WERI-Rb-1 (cell line): ENCODE measurements at regions not wholly inside any gene's neighbourhood (a gene's known extent, or its start where the extent isn't known, plus 50 kb on each side); places are given as distances from the start of the nearest gene placed in this dataset.
"Not testable (repeated sequence)": the region's sequence is repeated elsewhere in the genome, so short reads cannot be mapped to it uniquely, and the experiment has no call there.

Experiments
- DNase-seq: peaks from one replicate; pipeline ENCODE4 v3.0.0-alpha.2; 2020
- H3K27ac ChIP-seq: fragments of 250-450 bp; sonication (Bioruptor Pico); 2 replicates; pipeline ENCODE4 v1.5.1; 2020; ENCODE audit warnings: mild to moderate bottlenecking, moderate library complexity
- H3K27me3 ChIP-seq: fragments of 250-450 bp; sonication (Bioruptor Pico); 2 replicates; pipeline ENCODE4 v1.5.1; 2021; ENCODE audit warnings: mild to moderate bottlenecking, low read depth, moderate library complexity; ENCODE audit not compliant: insufficient read depth, severe bottlenecking
- H3K36me3 ChIP-seq: fragments of 250-450 bp; sonication (Bioruptor Pico); 2 replicates; pipeline ENCODE4 v1.5.1; 2020; ENCODE audit warnings: mild to moderate bottlenecking, moderate library complexity
- H3K4me3 ChIP-seq: 2 replicates; pipeline ENCODE4 v1.5.1; 2011; ENCODE audit warnings: low read depth, mild to moderate bottlenecking, control low read depth, low read length
- H3K9me3 ChIP-seq: fragments of 250-450 bp; sonication (Bioruptor Pico); 2 replicates; pipeline ENCODE4 v1.5.1; 2021; ENCODE audit warnings: mild to moderate bottlenecking, moderate library complexity; ENCODE audit not compliant: severe bottlenecking
- CTCF ChIP-seq: IDR thresholded peaks from 2 replicates; pipeline ENCODE4 v1.5.1; 2011; ENCODE audit warnings: low read depth, mild to moderate bottlenecking, control low read depth, inconsistent platforms, low read length

GRCh38 chr10:130512936-130513335, 376.7 kb downstream of the GLRX3 start:
- no peak for TF ChIP-seq CTCF
- H3K4me3 ChIP-seq: no peak overlapping the region
- DNase-seq: no peak
- no peak overlapping the region for H3K27ac ChIP-seq
- no peaks in the 10 kb centered on the region for H3K27me3 ChIP-seq
- H3K36me3 ChIP-seq: no peaks in the 10 kb centered on the region
- H3K9me3 ChIP-seq: no peaks in the 10 kb centered on the region

DNA sequence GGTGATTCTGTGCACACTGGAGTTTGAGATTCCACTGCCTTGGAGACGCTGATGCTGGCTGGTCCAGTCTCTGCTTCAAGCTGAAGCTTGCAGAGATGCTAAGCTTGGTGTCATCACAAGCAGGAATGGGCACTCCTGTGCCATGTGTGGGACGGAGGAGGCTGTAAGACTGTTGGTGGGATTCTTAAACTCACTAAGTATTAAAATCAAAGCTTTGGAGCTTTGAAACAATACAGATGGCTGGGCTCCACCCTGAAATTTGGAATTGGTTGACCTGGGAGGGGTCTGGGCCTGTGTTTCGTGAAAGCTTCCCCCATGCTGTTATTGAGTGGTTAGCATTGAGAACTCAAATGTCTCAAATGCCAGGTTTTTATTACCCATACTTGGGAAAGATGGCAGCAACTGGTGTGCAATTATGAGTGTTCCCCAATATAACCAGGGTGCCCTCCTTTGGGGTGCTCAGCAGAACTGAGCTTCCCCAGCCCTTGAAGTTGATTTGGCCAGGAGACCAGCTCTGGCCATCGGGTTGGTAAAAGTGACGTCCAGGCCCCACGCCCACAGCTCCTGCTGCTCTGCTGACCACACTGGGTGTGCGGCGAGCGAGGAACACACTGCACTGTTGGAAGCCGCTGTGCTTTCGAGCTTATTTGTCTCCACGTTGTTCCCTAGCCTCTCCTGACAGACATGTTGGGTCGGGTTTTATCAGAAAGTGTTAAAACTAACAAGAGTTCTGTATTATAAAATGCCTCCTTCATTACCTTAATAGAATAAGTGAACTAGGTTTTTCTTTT, 377.7 kb downstream of the GLRX3 start:
- TF ChIP-seq CTCF: no peak
- Histone ChIP-seq H3K27me3 (no peaks in the 10 kb centered on the region), H3K9me3 (no peaks in the 10 kb centered on the region), H3K27ac (no peak overlapping the region), H3K36me3 (no peaks in the 10 kb centered on the region), H3K4me3 (no peak overlapping the region)
- DNase-seq: no peak

DNA sequence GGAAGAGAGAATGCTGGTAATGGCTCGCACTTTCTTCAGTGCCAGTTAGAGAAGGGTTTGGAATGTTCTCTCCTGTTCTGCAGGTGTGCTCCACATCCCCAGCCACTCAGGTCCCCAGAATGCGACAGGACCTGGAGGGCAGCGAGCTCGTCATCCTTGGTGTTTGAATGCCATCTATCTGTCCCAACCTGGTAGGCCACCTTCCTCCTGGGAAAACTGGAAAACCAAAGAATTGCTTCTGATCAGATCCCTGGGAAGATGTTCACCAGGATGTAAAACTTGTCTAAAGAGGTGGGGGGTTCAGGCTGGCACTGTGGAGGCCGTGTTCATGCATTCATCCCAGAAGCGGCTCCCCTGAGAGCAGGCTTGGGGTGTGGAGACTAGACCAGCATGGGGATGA, 379.5 kb downstream of the GLRX3 start:
- no peak overlapping the region for H3K27ac ChIP-seq
- no peaks in the 10 kb centered on the region for H3K9me3 ChIP-seq
- no peaks in the 10 kb centered on the region for H3K27me3 ChIP-seq
- no peaks in the 10 kb centered on the region for H3K36me3 ChIP-seq
- no peak for DNase-seq
- TF ChIP-seq CTCF: peak; percentile 36
- no peak overlapping the region for H3K4me3 ChIP-seq

- H3K27me3 ChIP-seq: no peaks in the 10 kb centered on the region
- H3K27ac ChIP-seq: no peak overlapping the region
- H3K4me3 ChIP-seq: no peak overlapping the region
- no peaks in the 10 kb centered on the region for H3K9me3 ChIP-seq
- H3K36me3 ChIP-seq: no peaks in the 10 kb centered on the region
- no peak for TF ChIP-seq CTCF
- DNase-seq: no peak
These were observed 380.0 kb downstream of the GLRX3 start for GRCh38 chr10:130516141-130516735.

DNA sequence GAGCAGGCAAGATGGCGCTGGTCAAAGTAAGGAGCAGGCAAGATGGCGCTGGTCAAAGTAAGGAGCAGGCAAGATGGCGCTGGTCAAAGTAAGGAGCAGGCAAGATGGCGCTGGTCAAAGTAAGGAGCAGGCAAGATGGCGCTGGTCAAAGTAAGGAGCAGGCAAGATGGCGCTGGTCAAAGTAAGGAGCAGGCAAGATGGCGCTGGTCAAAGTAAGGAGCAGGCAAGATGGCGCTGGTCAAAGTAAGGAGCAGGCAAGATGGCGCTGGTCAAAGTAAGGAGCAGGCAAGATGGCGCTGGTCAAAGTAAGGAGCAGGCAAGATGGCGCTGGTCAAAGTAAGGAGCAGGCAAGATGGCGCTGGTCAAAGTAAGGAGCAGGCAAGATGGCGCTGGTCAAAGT, 382.7 kb downstream of the GLRX3 start:
- H3K9me3 ChIP-seq, H3K27ac ChIP-seq, H3K27me3 ChIP-seq, H3K4me3 ChIP-seq, H3K36me3 ChIP-seq, DNase-seq: not testable (repeated sequence)

- TF ChIP-seq CTCF: no peak
- no peak for DNase-seq
- no peak overlapping the region for H3K27ac ChIP-seq
These were observed 383.6 kb downstream of the GLRX3 start for GRCh38 chr10:130519791-130520190.

More at GRCh38 chr10:130519791-130520190, 383.6 kb downstream of the GLRX3 start:
- Histone ChIP-seq H3K9me3 (no peaks in the 10 kb centered on the region), H3K27me3 (no peaks in the 10 kb centered on the region), H3K4me3 (no peak overlapping the region), H3K36me3 (no peaks in the 10 kb centered on the region)
